HG03280 (cell line): ENCODE measurements at regions not wholly inside any gene's neighbourhood (a gene's known extent, or its start where the extent isn't known, plus 50 kb on each side); places are given as distances from the start of the nearest gene placed in this dataset.

Experiments
- ATAC-seq: cut with Tn5 transposase; IDR thresholded peaks from one replicate; pipeline ENCODE4 v1.9.1; 2021; ENCODE audit warnings: mild to moderate bottlenecking, moderate library complexity; ENCODE audit not compliant: unreplicated experiment

DNA sequence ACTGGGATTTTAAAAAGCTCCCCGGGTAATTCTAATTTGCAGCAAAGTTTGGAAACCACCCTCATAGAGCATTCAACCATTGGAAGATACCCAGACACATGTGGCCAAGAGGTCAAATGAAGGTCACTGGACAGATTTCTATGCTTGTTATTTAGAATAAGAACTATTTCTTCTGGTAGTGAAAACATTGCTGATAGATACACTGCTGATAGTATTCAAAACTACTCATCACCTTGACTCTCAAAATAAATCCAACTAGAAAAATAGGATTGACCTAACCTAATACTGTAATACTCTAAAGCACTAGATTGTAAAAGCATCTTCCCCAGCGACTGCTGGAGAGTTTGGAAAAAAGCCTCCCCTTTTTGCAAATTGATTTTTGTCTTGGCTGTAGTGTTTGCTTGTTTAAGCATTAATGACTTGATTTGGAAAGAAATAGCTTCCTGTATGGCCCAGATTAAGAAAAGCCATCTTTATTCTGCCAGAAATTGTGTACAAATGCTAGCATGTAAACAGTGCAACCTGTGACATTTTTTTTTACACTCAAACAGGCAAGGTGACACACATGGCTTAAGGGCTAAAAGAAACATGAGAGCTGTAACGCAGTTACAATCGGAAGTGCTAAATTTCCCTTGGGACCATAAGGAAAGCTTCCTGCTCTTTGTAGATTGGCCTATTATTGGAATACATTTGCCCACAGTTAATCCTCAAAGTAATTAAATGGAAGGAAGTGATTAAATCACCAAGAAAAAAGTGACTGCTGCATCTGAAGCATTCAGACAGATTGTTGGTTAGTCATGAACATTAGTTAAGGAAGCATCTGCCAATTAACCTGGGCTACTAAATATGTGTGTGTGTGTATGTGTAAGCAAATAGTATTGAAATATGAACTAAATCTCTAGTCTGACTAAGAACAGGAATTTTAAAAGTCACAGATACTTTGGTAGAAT lies 356.5 kb upstream of the ATP2B1 start:
- ATAC-seq = no peak

DNA sequence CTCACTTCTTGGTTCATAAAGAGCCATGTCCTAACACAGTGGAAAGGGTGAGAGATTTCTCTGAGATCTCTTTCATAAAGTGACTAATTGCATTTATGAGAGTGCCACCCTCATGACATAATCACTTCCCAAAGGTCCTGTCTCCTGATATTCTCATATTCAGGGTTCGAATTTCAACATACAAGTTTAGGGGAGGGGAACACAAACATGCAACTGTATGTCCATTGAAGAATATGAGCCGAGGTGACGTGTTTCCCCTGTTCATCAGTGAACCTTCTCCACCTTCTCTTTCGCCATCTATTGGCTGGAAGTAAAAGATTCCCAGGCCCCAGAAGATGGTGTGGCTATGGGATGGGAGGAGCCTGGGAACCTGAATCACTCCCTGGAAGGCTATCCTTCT lies 354.2 kb upstream of the ATP2B1 start:
- ATAC-seq = no peak

DNA sequence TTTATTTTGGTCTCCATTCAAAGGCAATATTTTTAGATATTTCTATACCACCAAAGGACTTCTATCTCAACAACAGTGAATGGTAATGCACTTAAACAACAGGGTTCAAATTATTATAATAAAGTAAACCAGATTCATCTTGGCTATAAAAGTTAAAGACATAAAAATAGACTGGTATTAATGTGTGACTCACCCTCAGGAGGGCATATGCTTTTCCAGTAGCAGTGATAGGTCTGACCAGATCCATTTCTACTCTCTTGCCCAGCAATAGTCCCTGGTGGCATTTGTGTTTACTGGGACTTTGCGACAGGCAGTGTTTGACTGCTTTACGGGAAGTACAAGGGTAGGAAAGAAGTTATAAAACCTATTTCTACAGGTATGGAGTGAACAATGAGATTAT lies 353.2 kb upstream of the ATP2B1 start:
- no peak for ATAC-seq

DNA sequence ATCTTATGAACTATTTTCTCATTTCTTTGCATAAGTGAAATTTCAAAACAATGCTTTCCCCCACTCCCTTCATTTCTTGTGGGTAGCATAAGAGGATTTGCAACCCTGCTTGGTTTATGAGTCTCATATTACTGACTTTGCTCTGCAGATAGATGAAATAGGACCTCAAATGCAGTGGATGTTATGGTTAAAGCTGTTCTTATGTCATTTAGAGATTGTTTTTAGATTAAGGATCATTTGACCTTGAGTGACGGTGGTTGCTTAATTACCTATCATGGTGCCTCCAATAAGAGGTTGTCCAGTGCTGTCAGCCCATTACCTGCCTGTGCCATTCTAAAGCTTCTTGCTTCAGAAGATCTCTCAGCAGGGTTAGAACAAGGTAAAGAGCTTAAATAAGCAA lies 351.4 kb upstream of the ATP2B1 start:
- ATAC-seq = no peak

DNA sequence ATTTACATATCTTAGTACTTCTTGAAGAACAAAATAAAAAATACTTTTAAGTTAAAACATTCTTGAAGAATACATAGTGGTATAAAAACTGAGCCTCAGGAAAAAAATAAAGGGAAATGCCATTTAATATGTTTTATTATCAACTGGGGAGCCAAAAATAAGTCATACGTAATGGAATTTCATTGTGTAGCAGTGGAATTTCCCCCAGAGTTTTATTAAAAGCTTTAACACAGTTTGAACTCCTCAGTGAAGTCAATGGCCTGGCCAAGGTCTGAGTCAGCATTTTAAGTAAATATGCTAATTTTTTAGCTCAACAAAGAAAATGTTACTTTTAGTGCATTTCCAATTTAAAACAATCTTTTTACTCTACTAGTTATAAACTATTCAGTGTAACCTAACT lies 350.1 kb upstream of the ATP2B1 start:
- ATAC-seq = no peak

DNA sequence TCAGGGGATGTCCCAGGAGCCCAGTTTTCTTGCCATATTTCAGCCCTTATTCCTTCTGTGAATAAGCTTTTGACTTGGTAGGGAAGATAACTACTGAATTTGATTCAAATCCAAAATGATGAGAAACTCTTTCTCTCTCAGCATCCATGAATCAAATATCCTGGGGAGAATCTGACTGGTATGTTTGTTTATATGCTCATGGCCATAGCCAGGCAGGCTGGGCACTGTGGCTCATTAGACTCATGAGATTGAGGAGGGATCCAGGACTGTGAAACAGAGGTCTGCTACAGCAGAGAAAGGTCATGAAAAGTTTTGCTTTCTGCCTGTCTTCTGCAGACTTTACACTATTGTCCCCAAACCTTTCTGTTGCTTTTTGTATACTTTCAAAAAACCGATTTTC lies 346.4 kb upstream of the ATP2B1 start:
- ATAC-seq = no peak

DNA sequence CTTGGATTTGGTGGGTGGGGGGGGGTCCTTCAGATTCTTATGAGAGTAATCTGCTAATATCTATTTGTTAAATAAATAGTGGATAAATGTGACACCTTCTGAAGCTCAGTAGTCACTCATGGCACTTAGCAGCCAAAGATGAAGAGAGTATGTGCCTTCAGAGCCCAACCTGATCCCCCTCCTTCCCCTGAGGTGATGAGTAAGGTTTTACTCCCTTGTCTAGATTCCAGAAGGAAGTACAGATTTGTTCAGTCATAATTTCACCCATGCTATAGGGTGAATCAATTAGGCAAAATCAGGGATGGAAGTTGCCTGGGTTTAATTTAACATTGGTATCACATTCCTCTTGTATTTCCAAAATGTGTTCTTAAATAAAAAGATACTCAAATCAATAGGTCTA lies 340.3 kb upstream of the ATP2B1 start:
- ATAC-seq = no peak

DNA sequence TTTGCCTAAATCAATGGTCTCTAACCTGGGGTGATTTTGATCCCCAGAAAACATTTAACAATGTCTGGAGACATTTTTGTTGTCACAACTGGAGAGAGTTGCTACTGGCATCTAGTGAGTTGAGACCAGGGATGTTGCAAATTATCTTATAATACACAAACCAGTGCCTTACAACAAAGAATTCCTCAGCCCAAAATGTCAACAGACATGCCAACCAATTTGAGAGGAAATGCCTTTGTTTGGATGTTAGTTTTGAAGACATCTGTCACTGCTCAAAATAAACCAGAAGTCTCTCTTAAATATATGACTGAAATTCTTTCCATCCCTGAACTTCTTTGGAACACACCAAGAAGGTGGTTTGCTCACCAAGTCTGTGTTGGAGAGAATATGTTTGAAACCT lies 336.9 kb upstream of the ATP2B1 start:
- no peak for ATAC-seq

DNA sequence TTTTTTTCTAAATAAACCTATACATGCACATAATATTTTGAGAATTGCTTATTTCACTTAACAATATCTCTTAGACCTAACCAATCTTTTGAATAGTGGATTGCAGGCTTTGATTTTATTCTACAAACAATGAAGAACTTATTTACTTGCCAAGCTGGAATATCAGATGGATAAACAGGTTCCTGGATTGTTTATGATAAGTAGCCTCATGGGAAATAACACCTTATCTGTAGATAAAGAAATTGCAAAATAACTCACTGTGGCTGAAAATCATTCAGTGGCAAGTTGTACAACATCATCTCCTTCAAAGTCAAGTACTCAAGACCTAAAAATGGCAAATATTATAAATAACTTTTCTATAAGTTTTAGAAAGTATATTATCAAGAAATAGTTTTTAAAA lies 335.4 kb upstream of the ATP2B1 start:
- no peak for ATAC-seq

DNA sequence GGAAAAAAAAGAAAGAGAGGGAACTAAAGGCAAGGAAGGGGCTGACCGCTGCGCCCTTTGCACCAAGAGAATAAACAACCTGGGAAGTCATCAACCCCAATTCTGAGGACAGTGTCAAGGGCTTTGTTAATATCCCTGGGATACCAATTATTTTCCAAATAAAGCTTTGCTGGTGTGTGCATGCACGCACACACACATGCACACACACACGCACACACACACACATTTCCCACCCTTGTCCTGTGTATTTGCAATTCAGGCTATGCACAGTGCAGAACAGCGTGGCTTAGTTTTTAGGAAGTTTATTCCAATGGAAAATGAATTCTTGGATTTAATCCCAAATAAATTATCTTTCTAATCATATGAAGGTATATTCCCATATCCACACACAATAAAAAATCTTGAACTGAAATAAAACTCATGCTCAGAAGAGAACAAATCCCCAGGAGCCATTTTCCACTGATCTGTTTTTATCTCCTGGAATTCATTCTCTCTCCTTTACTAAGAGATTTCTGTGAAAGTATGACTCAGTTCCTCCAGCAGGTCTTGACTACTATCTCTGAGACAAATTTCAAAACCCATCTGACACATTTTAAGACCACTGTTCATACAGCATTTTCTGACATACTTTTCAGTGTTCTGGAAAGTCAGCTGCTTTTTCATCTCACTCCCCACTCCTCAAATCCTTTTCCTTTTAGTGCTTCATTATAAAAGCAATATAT lies 334.4 kb upstream of the ATP2B1 start:
- ATAC-seq = no peak

DNA sequence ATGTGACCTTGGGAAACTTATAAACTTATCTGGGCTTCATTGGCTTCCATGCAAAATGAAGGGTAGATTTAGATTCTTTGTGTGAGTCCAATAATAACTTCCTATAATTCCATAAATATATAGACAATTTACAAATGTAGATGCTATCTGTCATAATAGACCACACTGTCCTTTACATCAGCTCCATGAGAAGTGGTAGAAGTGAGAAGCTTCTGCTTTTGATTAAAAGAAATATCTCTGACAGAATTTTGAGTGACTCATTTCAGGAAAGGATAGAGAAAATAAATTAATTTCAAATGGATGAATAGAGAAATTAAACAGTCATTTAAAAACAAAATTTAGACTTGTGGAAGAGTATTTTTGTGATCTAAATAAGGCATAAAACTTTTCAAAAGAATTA lies 329.7 kb upstream of the ATP2B1 start:
- ATAC-seq = no peak

DNA sequence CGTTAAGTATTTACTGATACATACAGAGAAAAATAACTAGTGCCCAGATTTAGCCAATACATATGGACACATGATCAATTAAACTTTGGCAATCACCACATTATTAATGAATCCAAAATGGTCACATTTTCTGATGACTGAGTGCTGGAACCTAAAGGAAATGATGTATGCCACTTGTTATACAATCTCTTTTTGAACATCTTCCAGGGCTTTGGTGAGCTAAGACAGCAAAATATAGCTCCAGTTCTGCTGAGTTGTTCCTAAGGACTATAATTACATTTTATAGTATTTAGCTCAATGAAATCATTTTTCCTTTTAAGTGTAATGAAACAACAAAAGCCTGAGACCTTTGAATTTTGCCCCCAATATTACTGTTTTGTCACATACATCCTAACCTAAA lies 329.1 kb upstream of the ATP2B1 start:
- ATAC-seq = no peak

DNA sequence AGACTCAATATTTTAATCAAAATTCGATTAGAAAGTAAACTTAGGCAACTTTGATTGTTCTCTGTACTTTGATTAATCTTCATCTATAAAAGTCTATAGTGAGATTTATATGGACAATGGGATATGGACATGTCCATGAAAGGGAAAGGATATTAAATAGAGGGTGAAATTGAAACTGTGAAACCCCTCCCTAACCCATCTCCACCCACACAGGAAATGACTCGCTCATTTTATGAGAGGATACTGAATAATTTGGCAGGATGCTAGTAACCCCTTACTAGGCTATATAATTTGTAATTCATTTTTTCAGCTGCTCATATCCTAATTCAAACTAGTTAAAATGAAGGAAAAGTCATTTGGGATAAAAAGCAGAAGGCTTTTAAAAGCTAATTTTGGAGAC lies 328.0 kb upstream of the ATP2B1 start:
- no peak for ATAC-seq

DNA sequence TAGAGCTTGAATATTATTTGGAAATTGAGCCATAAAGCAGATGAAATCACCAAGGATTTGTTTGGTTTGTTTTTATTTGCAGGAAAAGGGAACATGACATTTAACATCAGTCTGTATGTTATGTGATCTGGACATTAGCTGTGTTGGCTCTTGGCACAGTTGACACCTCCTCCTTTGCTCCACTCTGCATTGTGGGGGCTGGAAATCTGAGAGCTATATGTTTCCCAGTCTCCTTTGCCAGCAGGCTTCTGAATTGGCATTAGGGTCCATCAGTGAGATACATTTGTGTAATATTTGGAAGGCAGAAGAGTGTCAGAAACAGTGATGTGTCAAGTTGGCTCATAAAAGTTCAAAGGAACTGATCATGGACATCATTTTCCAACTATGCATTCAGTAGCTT lies 322.1 kb upstream of the ATP2B1 start:
- ATAC-seq = no peak

DNA sequence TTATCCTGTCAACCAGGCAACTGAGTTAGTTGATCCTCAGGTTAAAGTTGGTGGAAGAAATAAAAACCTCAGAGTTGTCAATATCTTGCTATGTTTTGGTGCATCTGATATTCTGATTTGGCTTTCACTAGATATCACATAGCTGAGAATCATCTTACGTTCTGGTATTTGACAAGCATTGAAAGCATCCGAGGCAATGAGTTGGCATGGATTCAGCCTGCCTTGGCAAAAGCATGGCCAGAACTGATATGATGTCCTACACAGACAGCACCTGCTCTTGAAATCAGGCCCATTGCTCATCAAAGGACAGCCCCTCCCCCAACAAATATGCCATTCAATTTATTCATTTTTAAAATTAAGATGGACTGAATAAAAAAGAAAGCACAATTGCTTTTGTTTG lies 320.7 kb upstream of the ATP2B1 start:
- no peak for ATAC-seq

DNA sequence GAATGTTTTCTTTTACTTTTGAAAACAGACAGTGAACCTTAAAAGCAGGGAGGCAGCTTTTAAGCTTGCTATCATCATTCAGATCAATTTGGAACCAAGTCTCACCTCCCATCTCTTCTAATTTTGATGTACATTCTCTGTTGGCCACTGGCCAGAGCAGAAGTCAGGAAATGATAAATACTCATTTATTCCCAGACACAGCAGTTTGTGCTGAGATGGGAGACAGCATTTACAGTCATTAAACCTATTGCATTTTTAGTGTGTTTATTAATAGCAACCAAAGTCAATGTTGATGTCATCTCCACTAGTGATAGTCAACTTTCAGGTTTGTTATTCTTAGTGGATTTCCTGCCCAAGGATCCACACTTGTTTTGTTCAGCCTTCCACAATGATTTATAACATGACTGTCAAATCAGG lies 320.0 kb upstream of the ATP2B1 start:
- ATAC-seq = no peak

DNA sequence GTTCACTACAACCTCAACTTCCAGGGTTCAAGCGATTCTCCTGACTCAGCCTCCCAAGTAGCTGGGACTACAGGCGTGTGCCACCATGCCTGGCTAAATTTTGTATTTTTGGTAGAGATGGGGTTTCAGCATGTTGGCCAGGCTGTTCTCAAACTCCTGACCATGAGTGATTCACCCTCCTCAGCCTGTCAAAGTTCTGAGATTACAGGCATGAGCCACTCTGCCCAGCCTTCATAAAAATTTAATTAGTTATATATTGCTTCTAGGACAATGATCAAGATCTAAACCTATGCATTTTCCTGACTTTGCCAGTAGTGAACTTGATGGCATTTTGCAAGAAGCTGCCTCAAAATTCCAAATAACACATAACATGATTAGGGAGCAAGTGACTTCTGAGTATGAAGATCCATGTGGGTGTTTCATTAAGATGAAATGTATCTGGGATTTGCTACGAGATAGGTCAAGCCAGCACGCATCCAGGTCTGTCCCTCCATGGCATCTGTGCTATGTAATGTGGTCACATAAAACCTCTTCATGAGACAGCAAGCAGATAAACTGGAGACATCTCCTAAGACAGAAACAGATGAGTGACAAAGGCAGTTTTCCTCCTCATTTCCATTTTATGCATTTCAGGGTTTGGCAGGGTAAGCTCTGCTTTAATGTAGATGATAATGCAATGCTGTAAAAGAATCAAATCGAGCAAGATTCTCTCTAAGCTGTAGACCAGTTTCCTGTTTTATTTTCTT lies 319.4 kb upstream of the ATP2B1 start:
- ATAC-seq = no peak

DNA sequence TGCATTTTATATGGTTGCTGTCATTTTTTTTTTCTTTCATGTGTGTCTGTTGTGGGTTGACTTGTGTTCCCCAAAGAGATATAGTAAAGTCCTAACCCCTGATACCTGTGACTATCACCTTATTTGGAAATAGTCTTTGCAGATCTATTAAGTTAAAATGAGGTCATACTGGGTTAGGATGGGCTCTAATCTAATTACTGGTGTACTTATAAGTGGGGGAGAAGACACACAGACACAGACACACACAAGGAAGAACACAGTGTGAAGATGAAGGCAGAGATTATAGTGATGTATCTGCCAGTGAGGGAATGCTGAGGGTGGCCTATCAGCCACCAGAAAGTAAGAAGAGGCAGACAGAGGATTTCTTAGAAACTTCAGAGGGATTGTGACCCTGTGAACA lies 318.4 kb upstream of the ATP2B1 start:
- ATAC-seq = no peak

DNA sequence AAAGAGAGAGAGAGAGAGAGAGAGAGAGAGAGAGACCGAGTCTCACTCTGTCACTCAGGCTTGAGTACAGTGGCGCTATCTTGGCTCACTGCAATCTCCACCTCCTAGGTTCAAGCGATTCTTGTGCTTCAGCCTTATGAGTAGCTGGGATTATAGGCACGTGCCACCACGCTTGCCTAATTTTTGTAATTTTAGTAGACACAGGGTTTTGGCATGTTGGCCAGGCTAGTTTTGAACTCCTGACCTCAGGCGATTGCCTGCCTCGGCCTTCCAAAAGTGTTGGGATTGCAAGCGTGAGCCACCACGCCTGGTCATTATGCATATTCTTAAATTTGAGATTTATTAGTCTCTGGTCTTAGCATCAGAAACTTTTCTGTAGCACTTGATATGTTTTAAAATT lies 317.9 kb upstream of the ATP2B1 start:
- no peak for ATAC-seq

DNA sequence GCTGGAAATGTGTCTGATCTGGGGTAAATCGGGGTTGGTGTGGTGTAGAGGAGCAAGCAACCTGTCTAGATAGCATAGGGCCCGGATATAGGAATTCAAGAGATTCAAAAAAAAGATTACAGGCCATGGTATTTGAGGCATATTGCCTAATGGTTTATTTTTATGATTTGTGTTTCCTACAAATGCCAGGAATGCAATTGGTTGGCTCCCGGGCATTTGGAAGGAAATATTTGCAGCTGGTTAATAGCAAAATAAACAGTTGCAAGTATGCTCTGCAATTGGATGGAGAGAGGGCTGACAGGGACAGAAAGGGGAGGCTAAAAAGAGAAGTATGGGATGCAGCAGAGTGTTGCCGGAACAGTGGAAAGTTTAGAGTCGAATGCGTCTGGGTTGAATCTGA lies 315.6 kb upstream of the ATP2B1 start:
- no peak for ATAC-seq

DNA sequence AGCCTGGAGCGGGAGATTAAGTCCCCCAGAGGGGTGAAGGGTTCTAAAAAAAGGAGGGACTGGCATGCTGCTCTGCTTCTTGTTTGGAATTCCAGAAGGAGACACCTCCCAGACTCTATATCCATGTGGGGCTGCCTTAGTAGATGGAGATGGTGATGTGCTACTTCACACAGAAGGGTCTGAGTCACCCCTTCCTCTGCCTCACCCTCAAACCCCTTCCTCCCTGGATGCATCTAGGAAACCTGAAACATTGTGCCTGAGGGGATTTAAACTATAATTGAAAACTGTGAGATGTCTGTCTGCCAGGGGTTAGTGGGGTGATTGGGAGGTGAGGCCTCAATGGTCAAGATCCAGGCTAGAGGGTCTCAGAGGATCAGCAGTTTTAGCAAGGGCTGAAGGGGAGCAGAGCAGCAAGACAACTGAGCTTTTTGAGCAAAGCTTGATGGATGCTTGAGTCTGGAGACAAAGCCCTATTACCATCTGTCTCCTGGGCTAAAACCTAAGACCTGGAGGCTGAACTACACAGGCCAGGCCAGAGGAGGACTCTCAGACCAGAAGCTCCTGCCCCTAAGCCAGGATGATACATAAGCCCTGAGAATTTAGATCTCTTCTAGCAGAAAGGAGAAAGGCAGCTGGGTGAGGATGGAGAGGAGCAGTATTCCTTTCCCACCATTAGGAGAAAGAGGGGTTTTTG lies 314.7 kb upstream of the ATP2B1 start:
- ATAC-seq = no peak
